K562 (cell line): ENCODE measurements at regions not wholly inside any gene's neighbourhood (a gene's known extent, or its start where the extent isn't known, plus 50 kb on each side); places are given as distances from the start of the nearest gene placed in this dataset.

Experiments used
- ATAC-seq: fragments of 200-7000 bp; cut with Tn5 transposase; 3 replicates; pipeline ENCODE4 v1.9.1; 2020; ENCODE audit warnings: moderate library complexity
- BruUV-seq: library from RNA; stranded (reverse); fragments of 400-500 nt; replicated peaks from 2 replicates; lab custom pipeline; 2021; lab: Mats Ljungman, UMichigan
- CTCF ChIA-PET: fragments of 300-600 bp; formaldehyde crosslinking; extraction: SDS; loops from one replicate; lab custom pipeline; 2021; ENCODE audit warnings: low intra/inter-chr PET ratio; lab: Yijun Ruan, JAX
- POLR2A ChIA-PET: fragments of 300-600, 350-650 bp; sonication (Branson Sonifier 250); formaldehyde crosslinking; extraction: SDS; loops from one replicate; lab custom pipeline; 2021; ENCODE audit warnings: antibody characterized with exemption, inconsistent platforms; lab: Yijun Ruan, JAX
- DNase-seq, 4 experiments: peaks; one replicate each; pipeline versions ENCODE4 v3.0.0 to v3.0.0-alpha.2; 2011 to 2018; ENCODE audit warnings: low spot score in 3 of 4, mixed read lengths in 3 of 4; ENCODE audit errors: extremely low read depth in 1 of 4
- FAIRE-seq: peaks from 2 replicates; lab custom pipeline; 2011; peaks lifted over from hg19 to GRCh38; lab: Jason Lieb, UNC
- H2AFZ ChIP-seq: 2 replicates; pipeline ENCODE4 v1.6.0; 2011; ENCODE audit warnings: low read depth, low read length, control low read depth, inconsistent platforms
- H3K27ac ChIP-seq: fragments of 200-600 bp; 3 replicates; pipeline ENCODE4 v1.8.0; 2011; ENCODE audit warnings: low read depth, mild to moderate bottlenecking, control low read depth, inconsistent platforms, low read length, moderate library complexity, mixed read lengths; ENCODE audit errors: extremely low read depth
- H3K27me3 ChIP-seq, 2 experiments: fragments of 300-600 bp in 1 of 2; 2 replicates in 1 of 2; 3 replicates in 1 of 2; pipeline versions ENCODE4 v1.6.0 to v1.8.0; 2011; ENCODE audit warnings: inconsistent platforms in 2 of 2, low read length in 2 of 2, mild to moderate bottlenecking in 1 of 2, mixed read lengths in 1 of 2, moderate library complexity in 1 of 2; ENCODE audit not compliant: control insufficient read depth in 2 of 2, insufficient read depth in 2 of 2
- H3K36me3 ChIP-seq: fragments of 300-600 bp; 3 replicates; pipeline ENCODE4 v1.8.0; 2011; ENCODE audit warnings: mild to moderate bottlenecking, low read length, inconsistent platforms; ENCODE audit not compliant: control insufficient read depth, insufficient read depth
- H3K4me1 ChIP-seq, 2 experiments: fragments of 200-600 bp in 1 of 2; replicated peaks in 1 of 2; 2 replicates in 1 of 2; 3 replicates in 1 of 2; pipeline versions ENCODE4 v1.5.1 to v1.8.0; 2011; ENCODE audit warnings: inconsistent platforms in 2 of 2, low read length in 2 of 2, mild to moderate bottlenecking in 1 of 2, mixed read lengths in 1 of 2, moderate library complexity in 1 of 2; ENCODE audit not compliant: control insufficient read depth in 2 of 2, insufficient read depth in 2 of 2
- H3K4me2 ChIP-seq: 2 replicates; pipeline ENCODE4 v1.6.1; 2011; ENCODE audit warnings: low read length, control low read depth, inconsistent platforms, mixed read lengths; ENCODE audit not compliant: insufficient read depth
- H3K4me3 ChIP-seq: fragments of 200-600 bp; sonication (generic), shearing (Covaris generic); 2 replicates; pipeline ENCODE4 v1.5.1; 2016; ENCODE audit warnings: control low read depth, inconsistent platforms
- H3K79me2 ChIP-seq: fragments of 200-600 bp; 3 replicates; pipeline ENCODE4 v1.8.0; 2011; ENCODE audit warnings: low read length, inconsistent platforms; ENCODE audit not compliant: control insufficient read depth, insufficient read depth
- H3K9ac ChIP-seq, 2 experiments: 2 replicates each; pipeline versions ENCODE4 v1.6.0 to v1.6.1; 2011; ENCODE audit warnings: low read depth in 2 of 2, low read length in 2 of 2, control low read depth in 1 of 2, inconsistent platforms in 1 of 2, mild to moderate bottlenecking in 1 of 2, mixed read lengths in 1 of 2; ENCODE audit not compliant: insufficient read depth in 1 of 2
- H3K9me1 ChIP-seq: one replicate; pipeline ENCODE4 v1.6.0; 2011; ENCODE audit warnings: inconsistent platforms, mild to moderate bottlenecking, low read length, moderate library complexity; ENCODE audit not compliant: control insufficient read depth, insufficient read depth
- H3K9me3 ChIP-seq: replicated peaks from 2 replicates; pipeline ENCODE4 v1.5.1; 2011; ENCODE audit warnings: low read depth, low read length, inconsistent platforms; ENCODE audit not compliant: control insufficient read depth, insufficient read depth
- H4K20me1 ChIP-seq: replicated peaks from 2 replicates; pipeline ENCODE4 v1.6.1; 2011; ENCODE audit warnings: low read length, inconsistent platforms, mixed read lengths; ENCODE audit not compliant: control insufficient read depth, insufficient read depth
- LARP7 ChIP-seq: fragments of 450-650 bp; IDR thresholded peaks from 2 replicates; pipeline ENCODE4 v1.6.1; 2016
- SMC3 ChIP-seq: conservative IDR thresholded peaks from 2 replicates; pipeline ENCODE4 v1.6.1; 2011; ENCODE audit warnings: low read depth, low read length, improper control_type of control experiment; ENCODE audit not compliant: insufficient read depth
- ZKSCAN3 ChIP-seq: fragments of 250-450 bp; sonication (Bioruptor Pico); IDR thresholded peaks from 2 replicates; pipeline ENCODE4 v1.4.0; 2020
- ZNF274 ChIP-seq: IDR thresholded peaks from 2 replicates; pipeline ENCODE4 v1.6.1; 2011; ENCODE audit warnings: low read depth, mild to moderate bottlenecking, low read length, moderate library complexity, borderline replicate concordance
- ZNF740 ChIP-seq, 3 experiments: fragments of 200-800 bp in 1 of 3; sonication (Bioruptor generic) in 1 of 3; sonication (generic) in 1 of 3; formaldehyde crosslinking in 1 of 3; IDR thresholded peaks; 2 replicates each; pipeline versions ENCODE4 v1.6.1 to v1.8.0; 2016 to 2022; ENCODE audit warnings: mild to moderate bottlenecking in 2 of 3, missing compliant biosample characterization in 2 of 3, missing genetic modification characterization in 2 of 3, missing genetic modification reagents in 1 of 3
- ZNF75A ChIP-seq: fragments of 450-650 bp; formaldehyde crosslinking; IDR thresholded peaks from 2 replicates; pipeline ENCODE4 v1.4.0; 2020; ENCODE audit warnings: mild to moderate bottlenecking
- WGBS: fragments of 100-300 bp; shearing (Covaris generic); methylation state at CpG from one replicate; pipeline ENCODE4 v1.1.6; 2016; ENCODE audit warnings: low coverage, mixed read lengths; ENCODE audit not compliant: insufficient coverage; ENCODE audit errors: missing lambda C conversion rate; 5-methylcytosine and 5-hydroxymethylcytosine counted together
- in situ Hi-C: fragments of 300-500 bp; cut with MboI; formaldehyde crosslinking; loops from 4 replicates; pipeline ENCODE4 v1.15.0; 2018; ENCODE audit warnings: inconsistent platforms, mixed read lengths
- intact Hi-C: fragments of 100-400 bp; cut with micrococcal nuclease; formaldehyde crosslinking; loops from 2 replicates; pipeline ENCODE4 v1.14.2; 2022

- H4K20me1 ChIP-seq = no peaks in the 10 kb centered on the region
- H3K9ac ChIP-seq = no peak overlapping the region
- in situ Hi-C loops = no loop called here
- no peaks in the 10 kb centered on the region for H3K4me1 ChIP-seq
- BruUV-seq = no TSS peak
- no peak overlapping the region for H3K27ac ChIP-seq
- DNase-seq (no peak), FAIRE-seq (no peak), ATAC-seq (no peak)
- no peaks in the 10 kb centered on the region for H3K9me1 ChIP-seq
- POLR2A ChIA-PET = no interaction called here
- WGBS = 0% methylated on average over 2 of the region's 2 CpGs
- H3K4me3 ChIP-seq = no peak overlapping the region
- TF ChIP-seq LARP7 = no peak
- TF ChIP-seq SMC3 = no peak
- no peak for TF ChIP-seq ZKSCAN3
- no peak for TF ChIP-seq ZNF274
- TF ChIP-seq ZNF740 (CRISPR knock-in tag; IDR thresholded peaks at IDR 0.05) = no peak
- TF ChIP-seq ZNF740 (tag; IDR thresholded peaks at IDR 0.05) = no peak
- TF ChIP-seq ZNF75A = no peak
- H3K79me2 ChIP-seq = no peaks in the 10 kb centered on the region
- no peaks in the 10 kb centered on the region for H3K36me3 ChIP-seq
- intact Hi-C loops = no loop called here
- no peaks in the 10 kb centered on the region for H3K9me3 ChIP-seq
- no peak overlapping the region for H3K4me2 ChIP-seq
- H2AFZ ChIP-seq = no peak overlapping the region
- no peaks in the 10 kb centered on the region for H3K27me3 ChIP-seq
- CTCF ChIA-PET = no interaction called here
Observed at GRCh38 chr2:126449677-126450076, 206.3 kb upstream of the GYPC start.
